GM12878 (cell line): ENCODE measurements at regions not wholly inside any gene's neighbourhood (a gene's known extent, or its start where the extent isn't known, plus 50 kb on each side); places are given as distances from the start of the nearest gene placed in this dataset.

Experiments used
- ATAC-seq: fragments of 200-7000 bp; cut with Tn5 transposase; 3 replicates; pipeline ENCODE4 v1.9.1; 2020; ENCODE audit warnings: mild to moderate bottlenecking, moderate library complexity
- BruUV-seq: library from RNA; stranded (reverse); fragments of 400-500 nt; replicated peaks from 2 replicates; lab custom pipeline; 2021; lab: Mats Ljungman, UMichigan
- CTCF ChIA-PET: fragments of 300-600 bp; sonication (Branson Sonifier 250); formaldehyde crosslinking; extraction: SDS; loops from one replicate; lab custom pipeline; 2021; ENCODE audit warnings: inconsistent platforms; lab: Yijun Ruan, JAX
- POLR2A ChIA-PET: fragments of 350-600 bp; formaldehyde crosslinking; extraction: SDS; loops from one replicate; lab custom pipeline; 2021; ENCODE audit warnings: inconsistent platforms; lab: Charles Lee
- RAD21 ChIA-PET: fragments of 300-600 bp; sonication (Branson Sonifier 250); formaldehyde crosslinking; loops from one replicate; lab custom pipeline; 2023; ENCODE audit warnings: antibody characterized with exemption; ENCODE audit not compliant: unreplicated experiment; lab: Charles Lee
- SMC1A ChIA-PET: fragments of 300-600 bp; sonication (Branson Sonifier 250); formaldehyde crosslinking; loops from one replicate; lab custom pipeline; 2023; ENCODE audit not compliant: unreplicated experiment, uncharacterized antibody; lab: Charles Lee
- DNase-seq: peaks from one replicate; pipeline ENCODE4 v3.0.0-alpha.2; 2011; ENCODE audit warnings: low read depth, low spot score
- FAIRE-seq: peaks from 3 replicates; lab custom pipeline; 2011; peaks lifted over from hg19 to GRCh38; lab: Jason Lieb, UNC
- H2AFZ ChIP-seq: 2 replicates; pipeline ENCODE4 v1.6.0; 2011; ENCODE audit warnings: low read depth, low read length, control low read depth; ENCODE audit not compliant: control insufficient read depth
- H3K27ac ChIP-seq: 2 replicates; pipeline ENCODE4 v1.5.1; 2011; ENCODE audit warnings: control low read depth; ENCODE audit not compliant: control insufficient read depth, insufficient read depth
- H3K27me3 ChIP-seq, 2 experiments: replicated peaks in 1 of 2; 2 replicates each; pipeline versions ENCODE4 v1.6.0 to v1.6.1; 2011; ENCODE audit warnings: low read length in 1 of 2; ENCODE audit not compliant: control insufficient read depth in 2 of 2, insufficient read depth in 2 of 2
- H3K36me3 ChIP-seq, 2 experiments: 2 replicates each; pipeline ENCODE4 v1.5.1; 2011; ENCODE audit warnings: low read length in 1 of 2; ENCODE audit not compliant: control insufficient read depth in 2 of 2, insufficient read depth in 2 of 2
- H3K4me1 ChIP-seq: 2 replicates; pipeline ENCODE4 v1.6.1; 2011; ENCODE audit warnings: mild to moderate bottlenecking, low read length, moderate library complexity, mixed read lengths; ENCODE audit not compliant: control insufficient read depth, insufficient read depth
- H3K4me2 ChIP-seq: 2 replicates; pipeline ENCODE4 v1.6.0; 2011; ENCODE audit warnings: control low read depth; ENCODE audit not compliant: control insufficient read depth, insufficient read depth
- H3K4me3 ChIP-seq: fragments of 200-600 bp; sonication (generic); 2 replicates; pipeline ENCODE4 v1.5.1; 2016
- H3K79me2 ChIP-seq: 2 replicates; pipeline ENCODE4 v1.6.0; 2011; ENCODE audit warnings: low read length; ENCODE audit not compliant: control insufficient read depth, insufficient read depth
- H3K9ac ChIP-seq: 2 replicates; pipeline ENCODE4 v1.8.0; 2011; ENCODE audit warnings: low read length, control low read depth, mixed read lengths; ENCODE audit not compliant: control insufficient read depth, insufficient read depth
- H3K9me3 ChIP-seq: replicated peaks from 3 replicates; pipeline ENCODE4 v1.5.1; 2011; ENCODE audit warnings: mild to moderate bottlenecking, low read length; ENCODE audit not compliant: control insufficient read depth, insufficient read depth
- H4K20me1 ChIP-seq: 2 replicates; pipeline ENCODE4 v1.6.0; 2011; ENCODE audit not compliant: control insufficient read depth, insufficient read depth
- CEBPB ChIP-seq, 2 experiments: fragments of 150-350 bp in 1 of 2; IDR thresholded peaks; 2 replicates each; pipeline ENCODE4 v1.6.1; 2012 to 2014; ENCODE audit warnings: low read depth in 2 of 2, low read length in 2 of 2, borderline replicate concordance in 1 of 2, inconsistent platforms in 1 of 2
- EED ChIP-seq: sonication (generic); IDR thresholded peaks from 2 replicates; pipeline ENCODE4 v1.6.1; 2016; ENCODE audit warnings: antibody characterized with exemption, low read depth
- FOXK2 ChIP-seq: fragments of 450-650 bp; IDR thresholded peaks from 2 replicates; pipeline ENCODE4 v1.6.1; 2017; ENCODE audit warnings: mild to moderate bottlenecking, moderate library complexity
- FOXM1 ChIP-seq: IDR thresholded peaks from 2 replicates; pipeline ENCODE4 v1.6.1; 2012; ENCODE audit warnings: low read depth, mild to moderate bottlenecking, inconsistent platforms, low read length, moderate library complexity
- HDAC6 ChIP-seq: fragments of 200-600 bp; sonication (generic); IDR thresholded peaks from one replicate; pipeline ENCODE4 v1.8.0; 2017; ENCODE audit warnings: antibody characterized with exemption; ENCODE audit not compliant: unreplicated experiment
- KAT2A ChIP-seq: conservative IDR thresholded peaks from 2 replicates; pipeline ENCODE4 v1.6.1; 2011; ENCODE audit warnings: low read depth, low read length; ENCODE audit not compliant: control insufficient read depth
- MEF2A ChIP-seq: IDR thresholded peaks from 2 replicates; pipeline ENCODE4 v1.6.1; 2011; ENCODE audit warnings: low read depth, mild to moderate bottlenecking, low read length, moderate library complexity; ENCODE audit not compliant: insufficient read depth
- MYB ChIP-seq: fragments of 150-350 bp; IDR thresholded peaks from 2 replicates; pipeline ENCODE4 v1.6.1; 2014; ENCODE audit warnings: mild to moderate bottlenecking, low read depth, low read length, borderline replicate concordance
- NFYA ChIP-seq: IDR thresholded peaks from 2 replicates; pipeline ENCODE4 v1.6.1; 2011; ENCODE audit warnings: low read depth, mild to moderate bottlenecking, low read length, improper control_type of control experiment, borderline replicate concordance
- NKRF ChIP-seq: fragments of 450-650 bp; conservative IDR thresholded peaks from 2 replicates; pipeline ENCODE4 v1.6.1; 2017; ENCODE audit warnings: mild to moderate bottlenecking, moderate library complexity
- SMAD5 ChIP-seq: IDR thresholded peaks from 2 replicates; pipeline ENCODE4 v1.6.1; 2016; ENCODE audit warnings: antibody characterized with exemption, low read depth
- TARDBP ChIP-seq: IDR thresholded peaks from 2 replicates; pipeline ENCODE4 v1.6.1; 2016; ENCODE audit warnings: borderline replicate concordance
- ZBTB11 ChIP-seq: fragments of 450-650 bp; formaldehyde crosslinking; IDR thresholded peaks from 2 replicates; pipeline ENCODE4 v1.5.0; 2022; ENCODE audit warnings: mild to moderate bottlenecking, missing genetic modification characterization
- ZSCAN29 ChIP-seq: fragments of 450-650 bp; IDR thresholded peaks from 2 replicates; pipeline ENCODE4 v1.6.1; 2017; ENCODE audit warnings: mild to moderate bottlenecking, moderate library complexity
- WGBS: methylation state at CpG from one replicate; pipeline ENCODE4 v1.1.6; 2016; ENCODE audit warnings: low lambda C conversion rate; ENCODE audit not compliant: insufficient replicate concordance, insufficient coverage; ENCODE audit errors: missing lambda C conversion rate; 5-methylcytosine and 5-hydroxymethylcytosine counted together
- in situ Hi-C: fragments of 300-500 bp; cut with MboI; formaldehyde crosslinking; loops from 9 replicates; pipeline ENCODE4 v1.14.3; 2018; ENCODE audit warnings: mixed read lengths
- intact Hi-C: fragments of 100-400 bp; cut with micrococcal nuclease; formaldehyde crosslinking; loops from one replicate; pipeline ENCODE4 v1.14.2; 2022; ENCODE audit not compliant: unreplicated experiment

DNA sequence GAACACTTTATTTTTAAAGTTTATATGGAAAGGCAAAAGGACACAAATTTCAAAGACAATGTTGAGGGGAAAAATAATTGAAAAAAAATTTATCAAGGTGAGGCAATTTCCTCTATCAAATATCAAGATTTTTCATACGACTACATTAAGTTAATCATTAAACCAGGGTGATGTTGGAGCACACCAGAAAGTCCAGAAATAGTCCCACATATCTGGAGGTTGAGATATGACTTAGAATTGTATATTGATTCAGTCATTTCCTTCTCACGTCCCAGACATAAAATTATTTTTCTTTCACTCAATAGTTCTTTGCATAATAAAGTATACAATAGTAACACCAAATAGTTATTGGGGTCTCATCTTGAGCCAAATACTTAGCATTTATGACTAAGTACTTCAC lies 605.1 kb downstream of the NUP35 start:
- SMC1A ChIA-PET = no interaction called here
- FAIRE-seq = no peak
- H3K4me3 ChIP-seq = no peak overlapping the region
- intact Hi-C loops (no loop called here), in situ Hi-C loops (no loop called here)
- no peaks in the 10 kb centered on the region for H3K9me3 ChIP-seq
- RAD21 ChIA-PET = no interaction called here
- no peaks in the 10 kb centered on the region for H3K4me1 ChIP-seq
- no peak for ATAC-seq
- DNase-seq = no peak
- BruUV-seq = no TSS peak
- CTCF ChIA-PET = no interaction called here
- no peak overlapping the region for H2AFZ ChIP-seq
- no peak overlapping the region for H3K4me2 ChIP-seq
- H3K9ac ChIP-seq = no peak overlapping the region
- 2% methylated on average over 2 of the region's 2 CpGs for WGBS
- H3K27ac ChIP-seq = no peak overlapping the region
- POLR2A ChIA-PET = no interaction called here
- H3K36me3 ChIP-seq = no peaks in the 10 kb centered on the region
- no peaks in the 10 kb centered on the region for H4K20me1 ChIP-seq
- H3K79me2 ChIP-seq = no peaks in the 10 kb centered on the region
- no peak for TF ChIP-seq ZBTB11 (CRISPR knock-in tag)
- TF ChIP-seq ZSCAN29 = no peak
- TF ChIP-seq EED = no peak
- TF ChIP-seq SMAD5 = no peak
- TF ChIP-seq MEF2A = no peak
- no peak for TF ChIP-seq KAT2A
- no peak for TF ChIP-seq MYB
- TF ChIP-seq NKRF = no peak
- TF ChIP-seq CEBPB (IDR thresholded peaks at IDR 0.05; ENCODE audit: borderline replicate concordance in 1 of 2, low read depth in 2 of 2, low read length in 2 of 2) = no peak
- TF ChIP-seq NFYA = no peak
- no peak for TF ChIP-seq FOXK2
- no peak for TF ChIP-seq FOXM1
- no peak for TF ChIP-seq HDAC6
- no peak for TF ChIP-seq TARDBP
- no peaks in the 10 kb centered on the region for H3K27me3 ChIP-seq
